GM18505 (cell line): ENCODE measurements at regions not wholly inside any gene's neighbourhood (a gene's known extent, or its start where the extent isn't known, plus 50 kb on each side); places are given as distances from the start of the nearest gene placed in this dataset.

Experiments
- ATAC-seq: cut with Tn5 transposase; IDR thresholded peaks from one replicate; pipeline ENCODE4 v1.9.1; 2021; ENCODE audit not compliant: unreplicated experiment
- POLR2A ChIP-seq: IDR thresholded peaks from 4 replicates; pipeline ENCODE4 v1.6.1; 2011; ENCODE audit warnings: borderline replicate concordance; ENCODE audit not compliant: insufficient read depth, insufficient read length; ENCODE audit errors: extremely low read depth

- TF ChIP-seq POLR2A: no peak
- no peak for ATAC-seq
Measured at GRCh38 chr9:7961076-7961475, 161.5 kb upstream of the DMAC1 start.

GRCh38 chr9:7960320-7961050 is 160.9 kb upstream of the DMAC1 start:
- no peak for ATAC-seq
- no peak for TF ChIP-seq POLR2A

DNA sequence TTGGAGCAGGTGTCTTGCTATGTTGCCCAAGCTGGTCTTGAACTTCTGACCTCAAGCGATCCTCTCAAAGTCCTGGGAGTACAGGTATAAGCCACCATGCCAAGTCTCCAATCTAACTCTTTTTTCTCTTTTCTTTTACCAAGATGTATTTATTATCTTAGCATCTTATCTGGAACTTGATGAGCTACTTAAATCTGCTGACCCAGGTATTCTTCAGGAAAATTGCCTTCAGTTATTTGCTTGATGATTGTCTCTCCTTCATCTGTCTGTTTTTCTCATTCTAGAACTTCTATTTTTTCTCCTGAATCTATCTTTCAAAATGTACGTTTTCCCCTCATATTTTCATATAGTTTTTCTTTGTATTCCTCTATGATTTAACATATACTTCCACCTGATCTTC is 158.2 kb upstream of the DMAC1 start:
- ATAC-seq: no peak
- no peak for TF ChIP-seq POLR2A

GRCh38 chr9:7947577-7947976 is 148.0 kb upstream of the DMAC1 start:
- no peak for ATAC-seq
- TF ChIP-seq POLR2A: no peak

DNA sequence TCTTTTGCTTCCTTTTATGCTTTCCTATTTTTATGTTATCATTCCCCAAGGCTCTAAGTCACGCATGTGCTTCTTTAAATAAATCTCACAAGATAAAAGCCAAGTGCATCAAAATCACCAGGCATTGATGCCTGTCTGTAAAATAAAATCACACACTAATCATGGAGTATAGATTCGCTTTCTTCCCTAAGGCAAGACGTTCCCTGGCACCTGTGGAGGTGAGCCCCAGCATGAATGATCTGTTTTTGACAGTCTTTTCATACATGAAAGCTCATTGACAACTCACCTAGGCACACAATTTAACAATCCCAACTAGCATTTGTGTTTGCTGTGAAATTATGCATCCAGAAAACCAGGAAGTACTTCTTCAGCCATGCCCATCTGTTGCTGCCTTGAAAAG is 146.9 kb upstream of the DMAC1 start:
- ATAC-seq: no peak
- TF ChIP-seq POLR2A: no peak

DNA sequence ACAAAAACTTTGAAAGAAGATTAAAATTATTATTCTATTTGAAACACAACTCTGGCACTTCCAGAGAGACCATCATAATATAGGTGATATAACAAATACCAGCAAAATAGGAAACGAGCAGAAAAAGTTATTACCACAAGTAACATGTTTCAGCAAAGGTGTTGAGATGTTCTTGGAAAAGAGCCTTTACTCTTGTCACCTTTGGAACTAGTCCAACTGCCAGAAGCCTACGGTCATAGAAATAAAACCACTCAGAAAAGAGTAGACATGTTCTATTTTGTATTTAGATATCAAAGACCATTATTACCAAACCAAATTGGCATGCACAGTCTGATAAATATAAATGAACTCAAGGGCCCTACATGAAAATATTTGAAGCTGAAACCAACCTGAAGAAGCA is 145.0 kb upstream of the DMAC1 start:
- TF ChIP-seq POLR2A: no peak
- ATAC-seq: no peak

GRCh38 chr9:7937761-7938491 is 138.3 kb upstream of the DMAC1 start:
- no peak for TF ChIP-seq POLR2A
- no peak for ATAC-seq

DNA sequence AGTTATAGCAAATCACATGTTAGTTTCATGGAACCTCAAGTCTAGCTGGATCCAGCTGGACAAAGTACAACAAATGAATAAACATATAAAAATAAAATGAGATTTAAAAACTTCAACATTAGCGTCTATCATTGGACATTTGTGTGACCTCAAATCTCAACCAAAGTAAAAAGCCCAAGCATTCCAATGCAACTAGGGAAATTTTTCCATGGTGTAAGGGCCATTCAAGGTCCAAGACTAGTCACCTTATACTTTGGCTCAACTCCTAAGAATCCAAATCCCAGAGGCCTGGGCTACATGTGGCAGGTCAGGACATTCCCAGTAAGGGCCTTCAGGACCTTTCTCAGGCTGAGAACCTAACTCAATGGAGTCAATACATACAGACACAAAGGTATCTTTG is 137.4 kb upstream of the DMAC1 start:
- no peak for ATAC-seq
- no peak for TF ChIP-seq POLR2A

GRCh38 chr9:7936163-7936562 is 136.6 kb upstream of the DMAC1 start:
- ATAC-seq: no peak
- TF ChIP-seq POLR2A: no peak

GRCh38 chr9:7935681-7936080 is 136.1 kb upstream of the DMAC1 start:
- TF ChIP-seq POLR2A: no peak
- no peak for ATAC-seq

- no peak for ATAC-seq
- TF ChIP-seq POLR2A: no peak
Measured at GRCh38 chr9:7932767-7933166, 133.2 kb upstream of the DMAC1 start.

DNA sequence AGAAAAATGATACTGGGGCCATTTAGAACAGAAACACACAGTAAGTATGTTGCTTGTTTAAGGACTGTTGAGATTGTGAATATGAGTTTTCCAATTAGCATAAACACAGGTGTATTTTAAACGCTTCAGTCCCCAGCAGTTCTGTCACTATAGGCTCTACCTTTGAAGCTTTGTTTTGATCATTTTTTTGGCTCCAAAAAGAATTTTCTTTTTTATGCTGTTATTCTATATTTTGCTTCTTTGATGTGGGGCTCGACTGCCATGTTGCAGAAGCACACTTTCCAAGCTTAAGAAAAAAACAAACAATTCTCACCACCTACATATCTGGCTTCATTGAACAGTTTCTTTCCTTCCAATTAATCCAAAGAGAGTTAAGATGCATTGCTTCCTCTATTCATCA is 131.0 kb upstream of the DMAC1 start:
- no peak for ATAC-seq
- no peak for TF ChIP-seq POLR2A

- TF ChIP-seq POLR2A: no peak
- no peak for ATAC-seq
Measured at GRCh38 chr9:7921545-7922197, 122.1 kb upstream of the DMAC1 start.

- ATAC-seq: no peak
- no peak for TF ChIP-seq POLR2A
Measured at GRCh38 chr9:7912037-7912535, 112.5 kb upstream of the DMAC1 start.

DNA sequence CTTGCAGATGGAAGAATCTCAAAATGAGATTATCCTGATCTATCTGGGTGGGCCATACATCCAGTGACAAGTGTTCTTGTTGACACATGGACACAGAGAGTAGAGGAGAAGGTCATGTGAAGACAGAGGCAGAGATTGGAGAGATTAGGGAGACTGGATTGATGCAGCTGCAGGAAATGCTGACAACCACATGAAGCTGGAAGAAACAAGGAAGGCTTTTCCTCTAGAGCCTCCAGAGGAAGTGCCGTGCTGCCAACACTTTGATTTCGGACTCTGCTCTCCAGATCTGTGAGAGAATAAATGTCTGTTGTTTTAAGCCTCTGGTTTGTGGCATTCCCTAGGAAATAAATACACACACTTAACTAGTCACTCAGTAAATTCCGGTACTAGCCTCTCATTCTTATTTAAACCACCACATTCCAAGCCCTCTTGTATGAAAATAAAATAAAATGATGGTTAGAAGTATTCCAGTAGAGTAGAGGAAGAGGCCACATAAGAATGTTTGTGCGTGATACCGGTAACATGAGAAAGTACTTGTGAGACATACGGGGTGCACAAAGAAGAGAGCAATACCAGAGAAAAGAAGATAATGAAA is 110.9 kb upstream of the DMAC1 start:
- ATAC-seq: no peak

More for the DNA sequence above, 110.9 kb upstream of the DMAC1 start:
- no peak for TF ChIP-seq POLR2A
